ENCODE measurements at regions not wholly inside any gene's neighbourhood (a gene's known extent, or its start where the extent isn't known, plus 50 kb on each side); places are given as distances from the start of the nearest gene placed in this dataset.
"Not testable (repeated sequence)": the region's sequence is repeated elsewhere in the genome, so short reads cannot be mapped to it uniquely, and the experiment has no call there.

GRCh38 chr6:119501798-119502483 is 152.4 kb upstream of the MAN1A1 start:
- Mint-ChIP-seq H3K4me1 (no peaks in the 10 kb centered on the region), H3K27me3 (no peaks in the 10 kb centered on the region), H3K9me3 (no peaks in the 10 kb centered on the region), H3K36me3 (no peaks in the 10 kb centered on the region), H3K27ac (no peak overlapping the region), H3K4me3 (no peak overlapping the region)
- no peak for DNase-seq
- CTCF ChIA-PET = no interaction called here
- H3K9me3 ChIP-seq (ENCODE audit: low read length) = no peaks in the 10 kb centered on the region
- no peaks in the 10 kb centered on the region for H3K27me3 ChIP-seq (ENCODE audit: insufficient read depth, low read length, poor library complexity, severe bottlenecking)
- POLR2A ChIA-PET = no interaction called here
- no peak overlapping the region for H3K27ac ChIP-seq (ENCODE audit: low read depth, low read length)
- no peaks in the 10 kb centered on the region for H3K36me3 ChIP-seq (ENCODE audit: insufficient read depth, low read length)
- H3K4me3 ChIP-seq (ENCODE audit: low read length) = no peak overlapping the region
- no peaks in the 10 kb centered on the region for H3K4me1 ChIP-seq (ENCODE audit: insufficient read depth, low read length)

DNA sequence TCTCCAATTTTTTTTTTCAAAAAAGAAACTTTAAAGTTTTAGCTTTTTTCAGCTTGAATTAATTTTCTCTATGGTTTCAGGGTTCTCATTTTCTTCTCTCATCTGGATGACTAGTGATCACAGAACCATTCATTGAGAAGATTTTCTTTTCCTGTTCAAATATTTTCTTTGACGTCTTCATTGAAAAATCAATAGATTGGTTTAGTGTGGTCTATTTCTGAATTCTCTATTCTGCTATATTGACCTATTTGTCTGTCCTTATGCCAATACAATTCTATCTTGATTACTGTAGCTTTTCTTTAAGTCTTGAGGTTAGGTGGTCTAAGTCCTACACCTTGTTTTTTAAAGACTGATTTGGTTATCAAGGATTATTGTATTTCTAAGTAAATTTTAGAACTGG is 150.2 kb upstream of the MAN1A1 start:
- ChIA-PET POLR2A (no interaction called here), CTCF (no interaction called here)
- Mint-ChIP-seq H3K4me3 (no peak overlapping the region), H3K9me3 (no peaks in the 10 kb centered on the region), H3K27me3 (no peaks in the 10 kb centered on the region), H3K4me1 (no peaks in the 10 kb centered on the region), H3K36me3 (no peaks in the 10 kb centered on the region), H3K27ac (no peak overlapping the region)
- no peak for DNase-seq
- no peaks in the 10 kb centered on the region for H3K27me3 ChIP-seq (ENCODE audit: insufficient read depth, low read length, poor library complexity, severe bottlenecking)
- no peaks in the 10 kb centered on the region for H3K36me3 ChIP-seq (ENCODE audit: insufficient read depth, low read length)
- no peak overlapping the region for H3K4me3 ChIP-seq (ENCODE audit: low read length)
- H3K4me1 ChIP-seq (ENCODE audit: insufficient read depth, low read length) = no peaks in the 10 kb centered on the region
- no peaks in the 10 kb centered on the region for H3K9me3 ChIP-seq (ENCODE audit: low read length)
- H3K27ac ChIP-seq (ENCODE audit: low read depth, low read length) = no peak overlapping the region

DNA sequence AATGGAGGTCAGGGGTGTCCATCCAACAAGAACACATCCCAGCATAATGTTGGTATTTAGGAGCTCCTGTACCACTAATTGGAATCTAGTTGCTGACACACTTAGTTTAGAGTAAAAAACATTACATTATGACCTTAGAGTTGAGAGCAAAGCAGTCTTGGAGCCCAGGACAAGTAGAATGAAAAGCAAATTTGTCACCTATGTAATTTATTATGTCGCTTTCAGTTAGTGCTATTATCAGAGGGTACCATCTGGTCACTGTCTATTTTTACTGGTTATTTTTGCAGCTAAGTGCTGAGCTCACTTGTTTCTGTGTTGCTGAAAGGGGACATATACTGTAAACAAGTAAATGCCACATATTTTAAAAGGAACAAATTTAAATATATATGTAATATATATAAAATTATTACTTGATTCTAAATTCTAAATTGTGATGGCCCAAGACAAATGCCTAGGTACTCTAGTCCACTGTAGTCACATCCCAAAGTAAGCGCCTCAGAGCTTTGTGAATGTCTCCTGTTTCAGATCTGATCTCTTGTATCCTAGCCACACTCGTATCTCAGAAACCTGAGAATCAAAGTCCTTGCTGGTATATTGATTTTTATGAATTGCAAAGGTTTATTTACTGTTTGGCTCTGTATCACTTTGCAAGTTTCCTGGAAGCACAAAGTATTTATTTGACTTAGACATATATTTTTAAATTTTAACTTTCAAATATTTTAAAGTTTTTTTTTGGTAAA is 148.6 kb upstream of the MAN1A1 start:
- Histone ChIP-seq H3K27me3 (ENCODE audit: insufficient read depth, low read length, poor library complexity, severe bottlenecking) (no peaks in the 10 kb centered on the region), H3K4me1 (ENCODE audit: insufficient read depth, low read length) (no peaks in the 10 kb centered on the region), H3K36me3 (ENCODE audit: insufficient read depth, low read length) (no peaks in the 10 kb centered on the region), H3K27ac (ENCODE audit: low read depth, low read length) (no peak overlapping the region), H3K9me3 (ENCODE audit: low read length) (no peaks in the 10 kb centered on the region), H3K4me3 (ENCODE audit: low read length) (no peak overlapping the region)
- Mint-ChIP-seq H3K4me3 (no peak overlapping the region), H3K9me3 (no peaks in the 10 kb centered on the region), H3K27ac (no peak overlapping the region), H3K36me3 (no peaks in the 10 kb centered on the region), H3K4me1 (peaks cover 0 to 3% (median 0%) of the 10 kb centered on the region in 3 donors), H3K27me3 (peaks cover 0 to 1% of the 10 kb centered on the region in 2 donors)
- POLR2A ChIA-PET = no interaction called here
- CTCF ChIA-PET = no interaction called here
- no peak for DNase-seq

DNA sequence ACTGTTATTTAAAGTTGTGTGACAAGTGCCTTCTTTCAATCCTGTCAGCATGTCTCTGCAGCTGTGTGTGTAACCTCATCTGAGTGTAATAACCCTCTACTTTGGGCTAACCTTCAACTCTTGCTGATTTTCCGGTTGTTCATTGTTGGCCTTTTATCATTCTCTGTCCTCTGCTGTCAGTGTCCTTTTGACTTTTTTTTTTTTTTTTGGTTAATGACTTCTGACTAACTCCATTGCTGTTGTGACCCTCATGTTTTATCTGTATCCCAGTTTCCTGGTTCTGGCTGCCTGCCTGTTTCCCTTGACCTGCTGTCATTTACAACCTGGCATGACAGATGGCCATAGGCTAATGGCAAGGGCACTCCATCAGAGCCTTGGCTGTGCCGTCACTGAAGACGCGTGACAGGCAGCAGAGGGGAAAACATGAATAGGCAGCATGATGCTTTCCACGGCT is 145.7 kb upstream of the MAN1A1 start:
- Histone ChIP-seq H3K4me1 (ENCODE audit: insufficient read depth, low read length) (no peaks in the 10 kb centered on the region), H3K9me3 (ENCODE audit: low read length) (no peaks in the 10 kb centered on the region), H3K36me3 (ENCODE audit: insufficient read depth, low read length) (no peaks in the 10 kb centered on the region), H3K4me3 (ENCODE audit: low read length) (no peak overlapping the region), H3K27ac (ENCODE audit: low read depth, low read length) (no peak overlapping the region), H3K27me3 (ENCODE audit: insufficient read depth, low read length, poor library complexity, severe bottlenecking) (no peaks in the 10 kb centered on the region)
- ChIA-PET POLR2A (no interaction called here), CTCF (no interaction called here)
- peaks cover 0 to 3% of the 10 kb centered on the region in 2 donors for H3K27me3 Mint-ChIP-seq
- H3K4me1 Mint-ChIP-seq = peaks cover 0 to 7% (median 3%) of the 10 kb centered on the region in 3 donors
- H3K27ac Mint-ChIP-seq = no peak overlapping the region
- H3K9me3 Mint-ChIP-seq = peaks cover 0 to 5% (median 0%) of the 10 kb centered on the region in 5 donors
- H3K36me3 Mint-ChIP-seq = no peaks in the 10 kb centered on the region
- H3K4me3 Mint-ChIP-seq = no peak overlapping the region
- DNase-seq = no peak

DNA sequence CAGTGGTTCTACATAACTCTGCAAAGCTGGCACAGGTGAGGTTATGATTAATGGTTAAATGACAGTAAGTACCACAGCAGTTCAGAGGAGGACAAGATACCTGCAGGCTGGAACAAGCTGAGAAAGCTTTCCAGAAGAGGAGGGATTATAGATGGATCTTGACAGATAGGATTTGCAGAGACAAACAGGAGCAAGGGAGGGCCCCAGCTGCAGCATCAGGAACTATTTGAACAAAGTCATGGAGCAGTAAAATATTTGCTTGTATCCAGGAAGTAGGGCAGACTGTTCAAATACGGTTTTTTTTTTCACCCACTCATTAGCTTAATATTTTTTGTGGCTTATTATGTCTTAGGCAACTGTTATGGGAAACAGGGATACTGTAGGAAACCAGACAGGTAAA is 144.4 kb upstream of the MAN1A1 start:
- H3K27me3 ChIP-seq (ENCODE audit: insufficient read depth, low read length, poor library complexity, severe bottlenecking) = no peaks in the 10 kb centered on the region
- no peaks in the 10 kb centered on the region for H3K36me3 Mint-ChIP-seq
- no peaks in the 10 kb centered on the region for H3K36me3 ChIP-seq (ENCODE audit: insufficient read depth, low read length)
- ChIA-PET POLR2A (no interaction called here), CTCF (no interaction called here)
- peaks cover 0 to 5% (median 4%) of the 10 kb centered on the region in 5 donors for H3K9me3 Mint-ChIP-seq
- H3K27ac Mint-ChIP-seq = no peak overlapping the region
- DNase-seq = no peak
- no peak overlapping the region for H3K4me3 ChIP-seq (ENCODE audit: low read length)
- H3K4me1 ChIP-seq (ENCODE audit: insufficient read depth, low read length) = no peaks in the 10 kb centered on the region
- peaks cover 0 to 14% (median 14%) of the 10 kb centered on the region in 3 donors for H3K4me1 Mint-ChIP-seq
- peaks cover 0 to 3% of the 10 kb centered on the region in 2 donors for H3K27me3 Mint-ChIP-seq
- H3K4me3 Mint-ChIP-seq = no peak overlapping the region
- no peaks in the 10 kb centered on the region for H3K9me3 ChIP-seq (ENCODE audit: low read length)
- no peak overlapping the region for H3K27ac ChIP-seq (ENCODE audit: low read depth, low read length)

GRCh38 chr6:119491112-119491511 is 141.6 kb upstream of the MAN1A1 start:
- CTCF ChIA-PET; H3K4me3 ChIP-seq (ENCODE audit: low read length); H3K27ac Mint-ChIP-seq; H3K27me3 Mint-ChIP-seq; POLR2A ChIA-PET; H3K27ac ChIP-seq (ENCODE audit: low read depth, low read length); H3K9me3 ChIP-seq (ENCODE audit: low read length); DNase-seq; H3K36me3 ChIP-seq (ENCODE audit: insufficient read depth, low read length); H3K36me3 Mint-ChIP-seq; H3K27me3 ChIP-seq (ENCODE audit: insufficient read depth, low read length, poor library complexity, severe bottlenecking); H3K4me3 Mint-ChIP-seq; H3K4me1 ChIP-seq (ENCODE audit: insufficient read depth, low read length): not testable (repeated sequence)
- Mint-ChIP-seq H3K9me3 (peaks cover 0 to 17% (median 5%) of the 10 kb centered on the region in 5 donors), H3K4me1 (peaks cover 0 to 14% (median 14%) of the 10 kb centered on the region in 3 donors)

- POLR2A ChIA-PET; H3K4me1 ChIP-seq (ENCODE audit: insufficient read depth, low read length); H3K27ac Mint-ChIP-seq; H3K27me3 Mint-ChIP-seq; H3K36me3 ChIP-seq (ENCODE audit: insufficient read depth, low read length); H3K9me3 ChIP-seq (ENCODE audit: low read length); H3K4me3 ChIP-seq (ENCODE audit: low read length); H3K27me3 ChIP-seq (ENCODE audit: insufficient read depth, low read length, poor library complexity, severe bottlenecking); H3K27ac ChIP-seq (ENCODE audit: low read depth, low read length); CTCF ChIA-PET; DNase-seq: not testable (repeated sequence)
- Mint-ChIP-seq H3K4me3 (peak overlapping the region in 2 of 7 donors; percentile 0 to 38), H3K36me3 (peaks cover 0 to 15% (median 1%) of the 10 kb centered on the region in 3 donors), H3K4me1 (peaks cover 0 to 14% (median 14%) of the 10 kb centered on the region in 3 donors), H3K9me3 (peaks cover 0 to 17% (median 5%) of the 10 kb centered on the region in 5 donors)
Measured at GRCh38 chr6:119490050-119490449, 140.5 kb upstream of the MAN1A1 start.

DNA sequence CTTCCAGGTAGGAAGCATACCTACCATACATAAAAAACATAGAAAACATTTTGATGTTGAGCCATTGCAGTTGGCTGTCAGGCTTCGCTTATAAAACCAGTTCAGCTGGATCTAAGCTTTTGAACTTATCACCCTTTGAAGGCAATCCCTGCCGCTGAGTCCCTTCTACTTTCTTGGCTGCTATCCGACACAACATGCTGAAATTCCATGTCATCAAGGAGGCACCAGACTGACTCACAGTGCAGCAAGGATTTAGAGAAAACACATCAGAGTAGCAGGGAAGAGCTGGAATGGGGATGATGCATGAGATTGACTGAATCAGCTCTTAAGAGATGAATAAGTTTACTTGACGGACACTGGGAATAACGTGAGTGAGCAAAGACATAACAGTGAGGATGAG is 135.0 kb upstream of the MAN1A1 start:
- Histone ChIP-seq H3K27me3 (ENCODE audit: insufficient read depth, low read length, poor library complexity, severe bottlenecking) (no peaks in the 10 kb centered on the region), H3K9me3 (ENCODE audit: low read length) (no peaks in the 10 kb centered on the region), H3K4me1 (ENCODE audit: insufficient read depth, low read length) (no peaks in the 10 kb centered on the region), H3K27ac (ENCODE audit: low read depth, low read length) (no peak overlapping the region), H3K36me3 (ENCODE audit: insufficient read depth, low read length) (no peaks in the 10 kb centered on the region), H3K4me3 (ENCODE audit: low read length) (no peak overlapping the region)
- no peak for DNase-seq
- Mint-ChIP-seq H3K36me3 (peaks cover 0 to 15% (median 3%) of the 10 kb centered on the region in 3 donors), H3K9me3 (peaks cover 0 to 17% (median 0%) of the 10 kb centered on the region in 5 donors), H3K4me3 (no peak overlapping the region), H3K27ac (no peak overlapping the region), H3K4me1 (peaks cover 0 to 6% (median 5%) of the 10 kb centered on the region in 3 donors), H3K27me3 (peaks cover 4 to 5% of the 10 kb centered on the region in 2 donors)
- POLR2A ChIA-PET = no interaction called here
- CTCF ChIA-PET = no interaction called here

All from CD8-positive, alpha-beta memory T cell (primary cell).